IMR-90 (cell line): ENCODE measurements at regions not wholly inside any gene's neighbourhood (a gene's known extent, or its start where the extent isn't known, plus 50 kb on each side); places are given as distances from the start of the nearest gene placed in this dataset.

Experiments
- ATAC-seq: fragments of 200-7000 bp; cut with Tn5 transposase; 2 replicates; pipeline ENCODE4 v1.9.1; 2020; ENCODE audit warnings: low read depth, mild to moderate bottlenecking, moderate library complexity
- BruUV-seq: library from RNA; stranded (reverse); fragments of 400-500 nt; replicated peaks from 2 replicates; lab custom pipeline; 2021; lab: Mats Ljungman, UMichigan
- CTCF ChIA-PET: fragments of 300-600 bp; formaldehyde crosslinking; extraction: SDS; loops from one replicate; lab custom pipeline; 2021; ENCODE audit warnings: antibody characterized with exemption; lab: Yijun Ruan, JAX
- POLR2A ChIA-PET: fragments of 300-600 bp; sonication (Branson Sonifier 250); formaldehyde crosslinking; loops from one replicate; lab custom pipeline; 2022; ENCODE audit warnings: antibody characterized with exemption; ENCODE audit not compliant: unreplicated experiment; lab: Charles Lee
- DNase-seq: peaks from one replicate; pipeline ENCODE4 v3.0.0; 2013
- H2AFZ ChIP-seq: replicated peaks from 2 replicates; pipeline ENCODE3; 2013; ENCODE audit warnings: low read length, mild to moderate bottlenecking; ENCODE audit not compliant: poor library complexity
- H2AK5ac ChIP-seq: 2 replicates; pipeline ENCODE4 v1.6.1; 2013; ENCODE audit warnings: low read depth, low read length, inconsistent platforms
- H2AK9ac ChIP-seq: replicated peaks from 2 replicates; pipeline ENCODE3; 2013; ENCODE audit warnings: mild to moderate bottlenecking, low read depth, low read length, moderate library complexity; ENCODE audit not compliant: poor library complexity
- H2BK120ac ChIP-seq: 2 replicates; pipeline ENCODE4 v1.6.1; 2013; ENCODE audit warnings: low read depth, low read length, inconsistent platforms
- H2BK15ac ChIP-seq: 3 replicates; pipeline ENCODE4 v1.6.1; 2013; ENCODE audit warnings: low read depth, low read length, inconsistent platforms
- H2BK20ac ChIP-seq: 2 replicates; pipeline ENCODE4 v1.6.1; 2013; ENCODE audit warnings: low read depth, mild to moderate bottlenecking, inconsistent platforms, low read length, moderate library complexity
- H2BK5ac ChIP-seq: 2 replicates; pipeline ENCODE4 v1.6.1; 2013; ENCODE audit warnings: mild to moderate bottlenecking, low read depth, low read length, inconsistent platforms; ENCODE audit not compliant: poor library complexity, severe bottlenecking
- H3K14ac ChIP-seq: replicated peaks from 2 replicates; pipeline ENCODE4 v1.6.1; 2013; ENCODE audit warnings: low read depth, low read length, inconsistent platforms
- H3K18ac ChIP-seq: 2 replicates; pipeline ENCODE4 v1.6.1; 2013; ENCODE audit warnings: low read depth, low read length, control low read depth
- H3K23ac ChIP-seq: 2 replicates; pipeline ENCODE4 v1.6.1; 2013; ENCODE audit warnings: low read depth, low read length, inconsistent platforms
- H3K27ac ChIP-seq: 2 replicates; pipeline ENCODE4 v1.5.1; 2013; ENCODE audit warnings: mild to moderate bottlenecking, control low read depth, low read length; ENCODE audit not compliant: insufficient read depth
- H3K27me3 ChIP-seq: 2 replicates; pipeline ENCODE4 v1.6.1; 2013; ENCODE audit warnings: low read length; ENCODE audit not compliant: control insufficient read depth, insufficient read depth
- H3K36me3 ChIP-seq: 2 replicates; pipeline ENCODE4 v1.6.1; 2013; ENCODE audit warnings: low read length, mixed read lengths; ENCODE audit not compliant: control insufficient read depth, insufficient read depth
- H3K4ac ChIP-seq: 2 replicates; pipeline ENCODE4 v1.6.1; 2013; ENCODE audit warnings: low read depth, low read length, inconsistent platforms
- H3K4me1 ChIP-seq: 2 replicates; pipeline ENCODE4 v1.6.1; 2013; ENCODE audit warnings: low read length, mixed read lengths; ENCODE audit not compliant: control insufficient read depth, insufficient read depth
- H3K4me2 ChIP-seq: 2 replicates; pipeline ENCODE4 v1.6.1; 2013; ENCODE audit warnings: low read depth, mild to moderate bottlenecking, control low read depth, low read length, moderate library complexity
- H3K4me3 ChIP-seq: 2 replicates; pipeline ENCODE4 v1.5.1; 2013; ENCODE audit warnings: low read depth, mild to moderate bottlenecking, control low read depth, low read length, moderate library complexity; ENCODE audit not compliant: insufficient read depth
- H3K56ac ChIP-seq: 2 replicates; pipeline ENCODE4 v1.6.1; 2013; ENCODE audit warnings: low read length, inconsistent platforms; ENCODE audit not compliant: insufficient read depth; ENCODE audit errors: extremely low read depth
- H3K79me1 ChIP-seq, 2 experiments: 2 replicates each; pipeline ENCODE4 v1.6.1; 2013; ENCODE audit warnings: low read length in 2 of 2, inconsistent platforms in 1 of 2, low read depth in 1 of 2
- H3K9ac ChIP-seq: 2 replicates; pipeline ENCODE4 v1.6.1; 2013; ENCODE audit warnings: low read depth, low read length, control low read depth
- H3K9me1 ChIP-seq: 2 replicates; pipeline ENCODE4 v1.6.1; 2013; ENCODE audit warnings: low read length, inconsistent platforms; ENCODE audit not compliant: insufficient read depth
- H3K9me3 ChIP-seq: 2 replicates; pipeline ENCODE4 v1.6.1; 2013; ENCODE audit warnings: low read length; ENCODE audit not compliant: control insufficient read depth, insufficient read depth
- H4K20me1 ChIP-seq: 2 replicates; pipeline ENCODE4 v1.6.1; 2013; ENCODE audit warnings: low read length, inconsistent platforms; ENCODE audit not compliant: insufficient read depth
- H4K5ac ChIP-seq: 2 replicates; pipeline ENCODE4 v1.6.1; 2013; ENCODE audit warnings: mild to moderate bottlenecking, low read depth, low read length, control low read depth
- H4K8ac ChIP-seq, 2 experiments: 2 replicates each; pipeline ENCODE4 v1.6.1; 2013; ENCODE audit warnings: low read depth in 2 of 2, low read length in 2 of 2, control low read depth in 1 of 2, inconsistent platforms in 1 of 2
- H4K91ac ChIP-seq: 2 replicates; pipeline ENCODE4 v1.6.1; 2013; ENCODE audit warnings: low read depth, low read length, inconsistent platforms; ENCODE audit not compliant: insufficient read depth
- CTCF ChIP-seq: conservative IDR thresholded peaks from 2 replicates; pipeline ENCODE4 v1.5.1; 2012; ENCODE audit warnings: mild to moderate bottlenecking, low read depth, low read length, improper control_type of control experiment
- MXI1 ChIP-seq: IDR thresholded peaks from 2 replicates; pipeline ENCODE4 v1.6.1; 2012; ENCODE audit warnings: low read depth, mild to moderate bottlenecking, low read length, moderate library complexity, borderline replicate concordance
- RAD21 ChIP-seq: IDR thresholded peaks from 2 replicates; pipeline ENCODE4 v1.6.1; 2012; ENCODE audit warnings: low read length, improper control_type of control experiment
- WGBS, 2 experiments: methylation state at CpG; one replicate each; pipeline versions ENCODE4 v1.1.5 to v1.1.7; 2013; ENCODE audit warnings: missing lambda C conversion rate in 2 of 2; ENCODE audit not compliant: insufficient read length in 1 of 2; ENCODE audit errors: extremely low coverage in 2 of 2; 5-methylcytosine and 5-hydroxymethylcytosine counted together
- dilution Hi-C: fragments of 300-500 bp; cut with HindIII; formaldehyde crosslinking; loops from one replicate; pipeline ENCODE4 v1.14.3; 2018; ENCODE audit warnings: low sequenced_read_pairs; ENCODE audit not compliant: unreplicated experiment
- in situ Hi-C: fragments of 300-500 bp; cut with MboI; formaldehyde crosslinking; loops from 3 replicates; pipeline ENCODE4 v1.14.3; 2019; ENCODE audit warnings: low sequenced_read_pairs, inconsistent platforms, mixed read lengths
- intact Hi-C: fragments of 100-400 bp; cut with micrococcal nuclease; formaldehyde crosslinking; loops from 2 replicates; pipeline ENCODE4 v1.10.0; 2022
- TF ChIP-seq, protein P1 (sequence below): fragments of 150-350 bp; IDR thresholded peaks from 2 replicates; pipeline ENCODE4 v1.6.1; 2017; ENCODE audit warnings: mild to moderate bottlenecking, antibody characterized with exemption, low read length, low read depth

DNA sequence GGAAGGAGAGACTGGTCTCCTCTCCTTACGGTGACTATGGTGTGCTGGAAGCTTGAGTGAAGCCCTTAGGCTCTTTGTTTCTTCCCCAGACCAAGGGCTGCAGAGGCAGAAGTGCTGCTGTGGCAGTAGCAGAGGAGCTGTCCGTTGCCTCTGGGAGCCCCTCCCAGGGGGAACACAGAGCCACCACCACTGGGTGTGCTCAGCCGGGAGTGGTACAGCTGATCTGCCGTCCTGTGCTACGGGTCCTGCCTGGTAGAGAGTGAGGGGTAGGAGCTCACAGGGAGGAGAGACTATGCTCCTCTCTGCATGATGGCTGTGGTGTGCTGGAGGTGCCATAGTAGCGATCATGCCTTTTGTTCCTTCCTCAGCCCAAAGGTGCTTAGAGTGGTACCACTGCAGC lies 318.7 kb downstream of the DOK5 start:
- Histone ChIP-seq H2BK120ac (no peak overlapping the region), H3K14ac (no peak overlapping the region), H3K18ac (no peak overlapping the region), H3K9me3 (peaks cover 16% of the 10 kb centered on the region), H3K4me1 (no peaks in the 10 kb centered on the region), H3K56ac (no peak overlapping the region), H3K4me3 (no peak overlapping the region), H4K20me1 (no peaks in the 10 kb centered on the region), H2AK5ac (no peak overlapping the region), H4K91ac (no peak overlapping the region), H3K4ac (no peak overlapping the region), H3K79me1 (no peaks in the 10 kb centered on the region), H3K23ac (no peak overlapping the region), H3K9ac (no peak overlapping the region), H3K27ac (no peak overlapping the region), H3K9me1 (no peaks in the 10 kb centered on the region), H4K8ac (no peak overlapping the region), H2AFZ (no peak overlapping the region), H2BK20ac (no peak overlapping the region), H3K36me3 (no peaks in the 10 kb centered on the region), H3K27me3 (no peaks in the 10 kb centered on the region), H2BK15ac (no peak overlapping the region), H2BK5ac (no peak overlapping the region), H2AK9ac (no peak overlapping the region), H4K5ac (no peak overlapping the region), H3K4me2 (no peak overlapping the region)
- no peak for TF ChIP-seq RAD21
- TF ChIP-seq MXI1 = no peak
- TF ChIP-seq, protein P1, sequence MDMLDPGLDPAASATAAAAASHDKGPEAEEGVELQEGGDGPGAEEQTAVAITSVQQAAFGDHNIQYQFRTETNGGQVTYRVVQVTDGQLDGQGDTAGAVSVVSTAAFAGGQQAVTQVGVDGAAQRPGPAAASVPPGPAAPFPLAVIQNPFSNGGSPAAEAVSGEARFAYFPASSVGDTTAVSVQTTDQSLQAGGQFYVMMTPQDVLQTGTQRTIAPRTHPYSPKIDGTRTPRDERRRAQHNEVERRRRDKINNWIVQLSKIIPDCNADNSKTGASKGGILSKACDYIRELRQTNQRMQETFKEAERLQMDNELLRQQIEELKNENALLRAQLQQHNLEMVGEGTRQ = no peak
- no peak for TF ChIP-seq CTCF
- dilution Hi-C loops (no loop called here), intact Hi-C loops (no loop called here), in situ Hi-C loops (no loop called here)
- BruUV-seq = no TSS peak
- ATAC-seq (no peak), DNase-seq (no peak)
- ChIA-PET POLR2A (no interaction called here), CTCF (no interaction called here)
- WGBS, 2 experiments = 40% methylated on average over 1 of the region's 6 CpGs; no CpG with 5 or more reads in 1 of the 2 experiments
